NCI-H510A treated with DMSO at 0.1 percent for 48 hours (cell line): ENCODE measurements at regions not wholly inside any gene's neighbourhood (a gene's known extent, or its start where the extent isn't known, plus 50 kb on each side); places are given as distances from the start of the nearest gene placed in this dataset.

Experiments used
- DNase-seq: peaks from one replicate; lab custom pipeline; 2025; lab: John Stamatoyannopoulos, UW

GRCh38 chr10:78394047-78394446 is 360.4 kb downstream of the RPS24 start:
- DNase-seq, result no peak

DNA sequence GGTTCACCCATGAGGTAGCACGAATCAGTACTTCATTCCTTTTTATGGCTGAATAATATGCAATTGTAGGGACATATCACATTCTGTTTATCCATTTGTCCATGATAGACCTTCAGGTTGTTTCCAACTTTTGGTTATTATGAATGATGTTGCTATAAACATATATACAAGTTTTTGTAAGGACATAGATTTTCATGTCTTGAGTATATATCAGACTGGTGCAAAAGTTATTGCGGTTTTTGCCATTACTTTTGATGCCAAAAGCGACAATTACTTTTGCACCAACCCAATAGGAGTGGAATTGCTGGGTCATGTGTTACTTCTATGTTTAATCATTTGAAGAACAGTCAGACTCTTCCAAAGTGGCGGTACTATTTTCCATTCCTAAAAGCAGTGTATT is 361.5 kb downstream of the RPS24 start:
- no peak for DNase-seq

GRCh38 chr10:78396754-78397153 is 363.1 kb downstream of the RPS24 start:
- no peak for DNase-seq

DNA sequence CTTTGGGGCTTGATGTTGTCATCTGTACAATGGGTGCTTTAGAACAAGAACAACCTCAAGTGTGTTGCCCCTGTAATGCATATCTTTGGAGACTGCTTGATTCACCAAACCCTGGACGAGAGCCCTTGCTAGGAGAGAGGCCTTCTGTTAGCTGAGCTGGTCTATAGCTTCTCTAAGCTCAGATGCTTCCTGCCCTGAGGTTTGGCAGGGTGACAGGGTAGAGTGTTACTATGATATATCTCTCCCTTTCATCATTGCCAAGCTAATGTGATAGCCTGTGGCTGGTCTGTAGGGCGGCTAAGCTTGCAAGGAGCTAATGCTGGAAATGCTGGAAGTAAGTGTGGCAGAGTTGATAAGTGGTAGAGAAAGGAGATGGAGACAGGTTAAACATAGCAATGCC is 364.1 kb downstream of the RPS24 start:
- no peak for DNase-seq

GRCh38 chr10:78398382-78398781 is 364.7 kb downstream of the RPS24 start:
- DNase-seq, result no peak

GRCh38 chr10:78401624-78402367 is 368.1 kb downstream of the RPS24 start:
- no peak for DNase-seq

- DNase-seq, result no peak
These were observed 368.9 kb downstream of the RPS24 start for GRCh38 chr10:78402591-78402990.

DNA sequence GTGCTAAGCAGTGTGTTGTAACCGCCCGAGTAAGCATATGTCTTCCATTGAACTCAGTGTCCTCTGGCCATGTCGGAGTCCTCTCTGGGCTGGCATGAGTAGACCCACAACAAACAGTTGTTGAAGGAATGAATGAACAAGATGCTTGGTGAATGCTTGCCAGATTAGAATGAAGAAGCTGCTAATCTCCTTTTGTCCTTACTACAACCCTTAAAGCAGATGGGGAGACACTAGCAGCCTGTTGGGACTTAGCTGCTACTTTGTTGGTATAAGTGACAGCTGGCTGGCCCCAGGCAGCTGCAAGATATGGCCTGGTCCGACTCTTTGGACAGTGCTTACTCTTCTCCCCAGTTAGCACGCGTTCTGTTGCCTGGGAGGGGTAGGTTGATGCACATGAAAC is 370.1 kb downstream of the RPS24 start:
- no peak for DNase-seq

- no peak for DNase-seq
These were observed 370.6 kb downstream of the RPS24 start for GRCh38 chr10:78404296-78404695.

DNA sequence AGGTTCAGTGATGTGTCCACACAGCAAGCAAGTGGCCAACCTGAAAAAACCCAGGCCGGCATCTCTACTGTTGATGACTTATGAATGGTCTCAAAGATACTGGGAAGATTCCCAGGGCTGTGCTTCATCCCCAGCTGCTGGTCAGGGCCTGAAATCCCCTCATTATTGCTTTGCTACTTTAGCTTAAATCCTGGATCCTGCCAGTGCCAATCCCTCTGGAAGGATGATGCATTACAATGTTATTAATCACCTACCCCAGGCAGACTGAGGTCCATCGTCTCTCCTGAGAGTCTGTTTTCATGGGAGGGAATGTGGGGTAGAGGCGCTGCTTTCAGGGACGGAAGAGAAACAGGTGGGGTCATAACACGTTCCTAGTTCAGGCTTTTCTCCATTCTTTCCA is 371.6 kb downstream of the RPS24 start:
- no peak for DNase-seq

DNA sequence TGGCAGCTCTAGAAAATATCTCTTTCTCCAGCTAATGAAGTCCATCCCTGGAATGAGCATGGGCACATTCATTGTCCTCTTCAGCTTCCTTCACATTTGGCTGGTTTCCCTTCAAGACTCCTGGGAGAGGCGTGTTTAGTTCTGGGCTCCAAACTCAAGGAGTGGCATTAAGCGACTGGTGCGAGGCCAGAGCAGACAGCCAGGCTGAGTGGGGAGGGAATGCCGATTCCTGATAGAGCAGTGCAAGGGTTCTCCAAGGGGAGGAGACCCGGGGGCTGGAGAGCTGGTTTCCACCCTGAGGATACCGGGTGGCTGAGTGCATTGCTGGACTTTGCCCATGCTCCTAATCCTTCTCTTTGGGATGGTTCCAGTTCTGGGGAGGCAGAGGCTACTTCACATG is 372.1 kb downstream of the RPS24 start:
- DNase-seq, result no peak

DNA sequence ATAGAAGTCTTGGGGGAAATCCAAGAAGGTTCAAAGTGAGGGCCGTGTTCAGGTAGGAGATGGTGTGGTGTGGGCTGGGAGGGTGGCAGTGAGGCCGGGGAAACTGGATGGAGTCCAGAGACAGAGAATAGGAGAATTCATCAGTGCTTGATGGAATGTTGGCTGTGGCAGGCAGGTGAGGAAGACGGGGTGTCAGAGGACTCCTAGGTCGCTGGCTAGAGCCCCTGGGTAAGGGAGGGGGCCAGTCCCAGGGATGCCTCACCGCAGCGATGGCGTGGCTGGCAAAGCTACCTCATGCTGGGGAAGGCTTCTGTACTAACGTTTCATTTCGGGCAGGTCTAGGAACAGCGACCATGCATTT is 373.0 kb downstream of the RPS24 start:
- DNase-seq, result peak; percentile 52

GRCh38 chr10:78407009-78407711 is 373.5 kb downstream of the RPS24 start:
- peak; percentile 91 for DNase-seq

- no peak for DNase-seq
These were observed 374.3 kb downstream of the RPS24 start for GRCh38 chr10:78407966-78408365.

GRCh38 chr10:78408671-78409472 is 375.2 kb downstream of the RPS24 start:
- DNase-seq, result peak; percentile 74

GRCh38 chr10:78410046-78410965 is 376.6 kb downstream of the RPS24 start:
- DNase-seq, result no peak

- no peak for DNase-seq
These were observed 378.1 kb downstream of the RPS24 start for GRCh38 chr10:78411716-78412115.

DNA sequence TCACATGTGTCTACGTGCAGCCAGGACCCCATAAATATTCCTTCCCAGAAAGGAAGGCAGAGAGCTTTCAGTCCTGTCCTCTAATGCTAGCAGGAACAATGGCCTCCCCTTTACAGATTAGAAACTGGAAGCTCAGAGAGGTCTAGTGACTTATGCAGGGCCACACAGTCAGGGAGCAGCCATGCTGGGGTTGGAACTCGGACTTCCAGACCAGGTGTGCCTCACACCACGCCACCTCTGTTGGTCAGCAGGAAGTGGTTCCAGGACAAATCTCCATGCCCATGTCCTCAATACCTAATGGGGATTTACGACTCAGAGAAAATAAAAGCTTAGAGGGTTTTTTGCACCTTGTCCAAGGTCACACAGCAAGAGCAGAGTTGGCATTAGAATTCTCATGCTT is 378.9 kb downstream of the RPS24 start:
- DNase-seq, result no peak

DNA sequence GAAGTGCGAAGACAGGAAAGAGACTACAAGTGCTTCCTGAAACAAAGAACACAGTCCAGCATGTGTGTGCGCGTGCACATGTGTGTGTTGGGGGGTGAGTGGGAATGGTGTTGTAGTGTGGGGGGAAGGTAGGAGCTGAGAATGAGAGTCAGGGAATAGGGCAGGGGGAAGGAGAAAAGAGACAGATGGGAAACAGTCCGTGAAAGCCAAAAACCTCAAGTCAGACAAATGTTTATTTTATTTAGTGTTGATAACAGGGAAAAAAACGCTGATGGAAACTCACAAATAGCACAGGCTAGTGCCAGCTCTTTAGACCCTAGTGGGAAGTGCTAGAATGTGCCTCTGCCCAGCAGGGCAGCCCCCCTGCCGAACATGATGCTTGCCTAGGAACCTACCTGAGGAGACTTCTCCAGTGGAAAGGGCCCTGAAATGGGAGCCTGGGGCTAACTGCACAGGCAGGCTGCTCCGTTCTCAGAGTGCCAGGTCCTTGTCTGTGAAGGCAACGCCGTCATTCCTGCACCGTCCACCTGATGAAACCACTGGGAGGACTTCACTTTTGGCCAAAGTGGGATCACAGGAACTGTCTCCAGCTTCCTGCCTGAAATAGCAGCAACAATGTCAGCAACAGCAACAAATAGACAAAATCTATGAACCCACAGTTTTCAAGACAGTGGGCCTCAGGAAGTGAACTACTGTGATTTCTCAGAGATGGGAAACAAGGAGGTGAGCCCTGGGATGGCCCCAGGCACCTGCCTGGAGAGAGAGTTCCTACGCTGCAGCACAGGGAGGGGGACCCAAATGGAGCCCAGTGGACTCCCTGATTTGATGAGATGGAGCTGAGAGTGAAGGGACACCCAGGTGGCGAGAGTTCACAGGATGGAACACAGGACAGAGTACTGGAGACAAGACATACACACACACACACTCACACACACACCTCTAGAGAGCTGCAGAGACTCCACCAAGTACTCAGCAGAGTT is 379.7 kb downstream of the RPS24 start:
- no peak for DNase-seq

DNA sequence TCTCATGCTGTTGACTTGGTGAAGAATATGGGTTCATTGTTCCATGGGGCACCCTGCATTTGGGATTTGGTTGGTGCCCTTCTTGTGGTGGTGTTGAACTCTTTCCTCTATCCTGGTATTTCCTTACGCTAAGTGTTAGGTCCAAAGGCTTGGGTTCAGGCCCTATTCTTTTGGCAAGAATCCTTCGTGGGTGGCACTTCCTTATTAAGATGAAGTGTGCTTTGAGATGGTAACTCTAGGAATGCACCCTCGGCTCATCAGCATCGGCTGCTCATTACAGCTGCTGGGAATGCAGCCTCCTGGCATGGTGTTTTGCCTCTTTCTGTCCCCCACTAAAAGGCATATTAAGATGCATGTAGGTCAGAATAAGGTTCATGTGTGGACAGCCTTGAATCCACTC is 380.7 kb downstream of the RPS24 start:
- DNase-seq, result no peak

DNA sequence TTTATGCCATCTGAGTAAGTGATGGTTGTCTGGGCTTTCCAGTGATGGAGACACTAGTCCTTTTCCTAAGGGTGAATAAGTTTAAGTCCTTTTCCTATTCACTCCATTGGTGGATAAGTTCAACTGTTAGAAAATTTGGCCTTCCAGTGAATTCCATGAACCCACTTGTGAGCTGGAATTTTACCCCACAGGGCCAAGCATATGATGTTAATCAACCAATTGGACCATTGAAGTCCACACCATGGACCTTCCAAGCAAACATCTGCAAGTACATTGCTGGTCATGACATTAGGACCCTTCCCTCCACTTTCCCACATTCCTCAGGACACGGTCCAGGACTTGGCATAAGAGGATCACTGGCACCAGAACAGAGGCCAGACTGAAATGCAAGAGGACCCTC is 381.4 kb downstream of the RPS24 start:
- DNase-seq, result no peak
